Omental fat pad (tissue), 3 donors: ENCODE measurements at regions not wholly inside any gene's neighbourhood (a gene's known extent, or its start where the extent isn't known, plus 50 kb on each side); places are given as distances from the start of the nearest gene placed in this dataset.

Source experiments
- ATAC-seq: fragments of 150-250 bp; one replicate; pipeline ENCODE4 v1.9.1; 2016; ENCODE audit warnings: mild to moderate bottlenecking, moderate library complexity; ENCODE audit not compliant: low FRiP score
- DNase-seq: peaks from one replicate; pipeline ENCODE4 v3.0.0-alpha.2; 2019; ENCODE audit warnings: low spot score
- TF ChIP-seq, protein P1 (sequence below), 3 donors: fragments of 450-650 bp; IDR thresholded peaks; one replicate each; pipeline ENCODE4 v1.5.1; 2016 to 2017; ENCODE audit warnings: antibody characterized with exemption in 3 of 3, mild to moderate bottlenecking in 3 of 3, moderate library complexity in 2 of 3

- DNase-seq (no peak), ATAC-seq (no peak)
- TF ChIP-seq, protein P1, sequence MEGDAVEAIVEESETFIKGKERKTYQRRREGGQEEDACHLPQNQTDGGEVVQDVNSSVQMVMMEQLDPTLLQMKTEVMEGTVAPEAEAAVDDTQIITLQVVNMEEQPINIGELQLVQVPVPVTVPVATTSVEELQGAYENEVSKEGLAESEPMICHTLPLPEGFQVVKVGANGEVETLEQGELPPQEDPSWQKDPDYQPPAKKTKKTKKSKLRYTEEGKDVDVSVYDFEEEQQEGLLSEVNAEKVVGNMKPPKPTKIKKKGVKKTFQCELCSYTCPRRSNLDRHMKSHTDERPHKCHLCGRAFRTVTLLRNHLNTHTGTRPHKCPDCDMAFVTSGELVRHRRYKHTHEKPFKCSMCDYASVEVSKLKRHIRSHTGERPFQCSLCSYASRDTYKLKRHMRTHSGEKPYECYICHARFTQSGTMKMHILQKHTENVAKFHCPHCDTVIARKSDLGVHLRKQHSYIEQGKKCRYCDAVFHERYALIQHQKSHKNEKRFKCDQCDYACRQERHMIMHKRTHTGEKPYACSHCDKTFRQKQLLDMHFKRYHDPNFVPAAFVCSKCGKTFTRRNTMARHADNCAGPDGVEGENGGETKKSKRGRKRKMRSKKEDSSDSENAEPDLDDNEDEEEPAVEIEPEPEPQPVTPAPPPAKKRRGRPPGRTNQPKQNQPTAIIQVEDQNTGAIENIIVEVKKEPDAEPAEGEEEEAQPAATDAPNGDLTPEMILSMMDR (IDR thresholded peaks at IDR 0.05) = no peak
Observed at GRCh38 chr4:27271555-27271954, 410.9 kb downstream of the STIM2 start.

DNA sequence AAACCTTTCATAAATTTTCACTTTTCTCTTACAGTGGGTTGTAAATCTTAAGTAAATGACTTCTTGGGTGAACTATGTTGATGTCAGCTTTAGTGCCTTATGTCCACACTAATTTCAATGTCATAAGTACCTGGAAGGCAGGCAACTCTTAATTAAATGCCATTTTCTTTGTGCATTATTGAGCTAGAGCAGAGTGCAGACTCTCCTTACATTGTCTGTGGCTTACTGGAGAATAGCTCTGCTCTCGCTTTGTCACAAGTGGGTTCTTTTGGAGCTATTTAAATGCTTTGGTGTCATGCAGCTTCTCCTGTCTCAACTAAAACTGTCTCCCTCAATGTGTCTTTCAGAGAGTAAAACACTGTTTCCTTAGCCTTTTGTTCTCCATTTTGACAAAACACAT lies 411.6 kb downstream of the STIM2 start:
- ATAC-seq (no peak), DNase-seq (no peak)
- TF ChIP-seq, protein P1 (IDR thresholded peaks at IDR 0.05) = no peak

DNA sequence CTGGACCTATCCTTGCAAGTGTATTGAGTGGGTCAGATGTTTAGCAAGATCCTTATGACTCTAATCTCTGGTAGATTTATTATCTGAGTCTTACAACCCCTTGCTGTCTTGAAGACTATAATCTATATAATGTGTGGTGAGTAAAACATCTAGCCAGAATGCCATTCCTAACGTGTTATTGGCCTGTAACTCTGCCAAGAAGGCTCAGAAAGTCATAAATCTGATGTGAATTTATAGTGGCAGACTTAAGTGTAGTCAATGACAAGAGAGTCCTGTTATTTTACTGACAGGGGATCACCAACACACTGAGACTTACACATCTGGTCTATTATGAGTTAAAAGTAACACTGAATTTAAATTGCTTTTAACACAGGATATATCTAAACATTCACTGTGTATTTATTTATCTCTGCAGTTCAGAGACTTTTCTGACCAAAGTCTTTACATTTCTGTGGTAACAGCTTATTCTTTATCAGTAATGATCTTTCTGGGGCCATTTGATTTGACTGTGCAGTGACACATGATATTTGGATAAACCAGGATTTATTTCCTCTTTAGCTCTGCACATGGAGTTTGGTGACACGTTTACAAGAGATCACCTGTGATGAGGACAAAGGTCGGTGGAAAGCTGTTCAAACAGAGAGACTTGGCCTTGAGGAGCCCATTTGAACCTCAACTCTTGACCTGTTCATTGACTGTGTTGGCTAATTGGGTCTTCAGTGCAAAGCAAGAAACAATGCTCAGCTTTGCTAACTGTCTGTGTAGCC lies 415.8 kb downstream of the STIM2 start:
- DNase-seq = no peak
- ATAC-seq = no peak
- TF ChIP-seq, protein P1 (IDR thresholded peaks at IDR 0.05) = no peak

DNA sequence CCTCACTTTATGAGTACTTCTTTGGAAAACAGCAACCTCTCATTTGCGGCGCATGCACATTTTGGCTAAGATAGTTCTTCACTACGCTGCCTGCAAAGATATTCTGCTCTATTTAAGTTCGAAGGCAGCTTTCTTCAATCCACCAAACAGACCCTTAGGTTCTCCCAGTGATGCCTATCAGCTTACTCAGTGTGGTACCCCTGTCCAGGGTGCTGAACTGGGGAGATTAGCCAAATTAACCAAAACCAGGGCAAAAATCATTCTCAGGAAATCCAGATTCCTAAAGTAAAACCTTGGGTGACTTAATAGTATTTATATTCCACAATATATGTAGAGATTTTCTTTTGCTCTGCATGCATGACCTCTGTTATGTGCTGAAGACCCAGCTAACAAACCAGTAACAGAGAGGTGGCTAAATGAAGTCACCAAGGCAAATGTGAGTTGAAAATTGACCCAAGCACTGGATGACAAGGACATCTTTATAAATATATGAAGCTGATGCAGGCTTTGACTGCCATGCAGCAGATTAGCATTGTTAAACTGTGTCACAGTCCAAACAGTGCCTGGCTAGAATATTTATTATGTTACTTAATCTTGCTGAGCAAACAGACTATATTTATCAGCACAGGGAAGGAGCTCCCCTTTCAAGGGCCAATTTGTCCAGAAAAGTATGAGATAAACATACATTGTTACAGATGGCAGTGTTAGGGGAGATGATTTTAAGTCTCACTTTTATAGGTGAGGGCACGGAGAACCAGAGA lies 418.2 kb downstream of the STIM2 start:
- DNase-seq (no peak), ATAC-seq (no peak)
- TF ChIP-seq, protein P1 (IDR thresholded peaks at IDR 0.05) = no peak

DNA sequence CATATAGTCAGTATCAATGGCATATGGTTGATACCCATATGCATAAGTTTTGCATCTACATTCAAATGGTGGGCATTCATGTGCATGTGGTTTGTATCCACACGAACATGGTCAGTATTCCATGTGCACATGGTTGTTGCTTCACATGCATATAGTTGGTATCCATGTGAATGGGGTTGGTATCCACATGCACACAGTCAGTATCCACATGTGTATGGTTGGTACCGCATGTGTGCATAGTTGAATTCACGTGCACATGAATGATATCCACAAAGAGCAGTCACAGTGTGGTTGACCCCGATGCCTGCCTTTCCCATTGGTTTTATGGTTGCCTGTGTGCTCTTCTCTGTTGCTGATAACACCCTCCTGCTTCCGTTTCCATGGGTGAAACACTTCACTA lies 427.9 kb downstream of the STIM2 start:
- TF ChIP-seq, protein P1 (IDR thresholded peaks at IDR 0.05) = no peak
- ATAC-seq (no peak), DNase-seq (no peak)

GRCh38 chr4:27289704-27290103 lies 429.1 kb downstream of the STIM2 start:
- no peak for ATAC-seq
- no peak for DNase-seq
- TF ChIP-seq, protein P1 (IDR thresholded peaks at IDR 0.05) = no peak

- TF ChIP-seq, protein P1 (IDR thresholded peaks at IDR 0.05) = no peak
- no peak for ATAC-seq
- no peak for DNase-seq
Observed at GRCh38 chr4:27293831-27294230, 433.2 kb downstream of the STIM2 start.
